ENCODE measurements at regions not wholly inside any gene's neighbourhood (a gene's known extent, or its start where the extent isn't known, plus 50 kb on each side); places are given as distances from the start of the nearest gene placed in this dataset.

DNA sequence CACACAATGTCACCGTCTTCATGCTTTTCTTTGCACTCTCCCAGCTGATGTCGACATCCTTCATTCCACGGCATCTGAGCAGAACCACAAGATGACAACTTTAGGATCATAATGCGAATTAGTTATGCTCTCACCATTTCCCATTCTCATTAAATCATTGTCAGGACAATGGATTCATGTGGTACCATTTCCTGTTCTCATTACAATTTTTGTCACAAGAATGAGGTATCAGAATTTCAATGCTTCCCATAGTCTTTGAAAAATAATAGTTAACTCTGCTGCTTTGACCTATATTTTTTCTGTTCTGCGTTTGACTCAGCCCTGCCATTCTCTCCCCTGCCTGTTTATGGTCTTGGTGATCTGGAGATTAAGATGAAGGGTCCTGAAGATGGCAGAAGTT, 175.7 kb upstream of the MDFIC2 start:
- Histone ChIP-seq H3K4me1 (ENCODE audit: control insufficient read depth, low read length) (no peaks in the 10 kb centered on the region), H3K4me2 (ENCODE audit: low read length) (no peak overlapping the region)

DNA sequence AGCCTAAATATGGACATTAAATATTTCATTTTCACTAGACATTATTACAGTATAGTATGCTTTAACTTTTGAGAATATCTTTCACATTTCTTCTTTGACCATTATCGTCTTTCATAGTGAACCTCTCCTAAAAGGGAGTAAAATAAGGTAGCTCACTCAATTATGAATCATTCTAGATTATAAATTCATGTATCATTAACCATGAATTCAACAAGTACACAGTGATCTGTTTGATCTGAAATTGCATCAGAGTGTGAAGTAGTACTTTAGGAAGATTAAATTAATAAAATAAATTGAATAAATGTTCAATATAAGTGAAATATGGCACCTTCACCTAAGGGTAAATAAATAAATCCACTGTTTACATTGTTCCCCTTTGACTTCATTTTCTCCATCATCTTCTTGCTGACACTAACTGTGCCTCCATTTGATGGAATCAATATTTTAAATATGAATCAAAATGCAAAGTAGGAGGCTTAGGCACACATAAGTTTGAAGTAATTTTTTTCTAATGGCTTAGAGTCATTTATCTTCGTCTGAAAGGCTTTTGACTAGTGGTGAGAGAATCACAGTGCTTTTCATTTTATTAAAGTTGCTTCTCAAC, 174.1 kb upstream of the MDFIC2 start:
- Histone ChIP-seq H3K79me2 (ENCODE audit: control insufficient read depth, low read length) (no peaks in the 10 kb centered on the region), H3K4me3 (ENCODE audit: low read length) (no peak overlapping the region), H4K20me1 (ENCODE audit: control insufficient read depth, insufficient read depth, low read depth, low read length) (no peaks in the 10 kb centered on the region), H3K27me3 (ENCODE audit: control insufficient read depth, low read length) (no peaks in the 10 kb centered on the region), H3K9me2 (replicated peaks; ENCODE audit: control insufficient read depth, low read length) (no peaks in the 10 kb centered on the region), H3K36me3 (ENCODE audit: control insufficient read depth, low read length) (no peaks in the 10 kb centered on the region), H3K4me1 (ENCODE audit: control insufficient read depth, low read length) (no peaks in the 10 kb centered on the region), H3K4me2 (ENCODE audit: low read length) (no peak overlapping the region), H3F3A (ENCODE audit: control insufficient read depth, insufficient read depth) (no peaks in the 10 kb centered on the region), H3K9me3 (ENCODE audit: control insufficient read depth, insufficient read depth, low read length) (no peaks in the 10 kb centered on the region), H3K27ac (ENCODE audit: low read depth, low read length) (no peak overlapping the region)
- no peak for TF ChIP-seq EZH2phosphoT487 (IDR thresholded peaks at IDR 0.05; ENCODE audit: borderline replicate concordance, low read length)
- TF ChIP-seq, protein P1, sequence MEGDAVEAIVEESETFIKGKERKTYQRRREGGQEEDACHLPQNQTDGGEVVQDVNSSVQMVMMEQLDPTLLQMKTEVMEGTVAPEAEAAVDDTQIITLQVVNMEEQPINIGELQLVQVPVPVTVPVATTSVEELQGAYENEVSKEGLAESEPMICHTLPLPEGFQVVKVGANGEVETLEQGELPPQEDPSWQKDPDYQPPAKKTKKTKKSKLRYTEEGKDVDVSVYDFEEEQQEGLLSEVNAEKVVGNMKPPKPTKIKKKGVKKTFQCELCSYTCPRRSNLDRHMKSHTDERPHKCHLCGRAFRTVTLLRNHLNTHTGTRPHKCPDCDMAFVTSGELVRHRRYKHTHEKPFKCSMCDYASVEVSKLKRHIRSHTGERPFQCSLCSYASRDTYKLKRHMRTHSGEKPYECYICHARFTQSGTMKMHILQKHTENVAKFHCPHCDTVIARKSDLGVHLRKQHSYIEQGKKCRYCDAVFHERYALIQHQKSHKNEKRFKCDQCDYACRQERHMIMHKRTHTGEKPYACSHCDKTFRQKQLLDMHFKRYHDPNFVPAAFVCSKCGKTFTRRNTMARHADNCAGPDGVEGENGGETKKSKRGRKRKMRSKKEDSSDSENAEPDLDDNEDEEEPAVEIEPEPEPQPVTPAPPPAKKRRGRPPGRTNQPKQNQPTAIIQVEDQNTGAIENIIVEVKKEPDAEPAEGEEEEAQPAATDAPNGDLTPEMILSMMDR (IDR thresholded peaks at IDR 0.05; ENCODE audit: low read depth, low read length, poor library complexity, severe bottlenecking), result no peak

More for the DNA sequence above, 175.7 kb upstream of the MDFIC2 start:
- no peaks in the 10 kb centered on the region for H3F3A ChIP-seq (ENCODE audit: control insufficient read depth, insufficient read depth)
- H3K27ac ChIP-seq (ENCODE audit: low read depth, low read length), result no peak overlapping the region
- H3K36me3 ChIP-seq (ENCODE audit: control insufficient read depth, low read length), result no peaks in the 10 kb centered on the region
- no peaks in the 10 kb centered on the region for H3K79me2 ChIP-seq (ENCODE audit: control insufficient read depth, low read length)
- no peaks in the 10 kb centered on the region for H4K20me1 ChIP-seq (ENCODE audit: control insufficient read depth, insufficient read depth, low read depth, low read length)
- H3K27me3 ChIP-seq (ENCODE audit: control insufficient read depth, low read length), result no peaks in the 10 kb centered on the region
- no peaks in the 10 kb centered on the region for H3K9me2 ChIP-seq (replicated peaks; ENCODE audit: control insufficient read depth, low read length)
- no peaks in the 10 kb centered on the region for H3K9me3 ChIP-seq (ENCODE audit: control insufficient read depth, insufficient read depth, low read length)
- no peak overlapping the region for H3K4me3 ChIP-seq (ENCODE audit: low read length)
- TF ChIP-seq EZH2phosphoT487 (IDR thresholded peaks at IDR 0.05; ENCODE audit: borderline replicate concordance, low read length), result no peak
- TF ChIP-seq, protein P1 (IDR thresholded peaks at IDR 0.05; ENCODE audit: low read depth, low read length, poor library complexity, severe bottlenecking), result no peak

DNA sequence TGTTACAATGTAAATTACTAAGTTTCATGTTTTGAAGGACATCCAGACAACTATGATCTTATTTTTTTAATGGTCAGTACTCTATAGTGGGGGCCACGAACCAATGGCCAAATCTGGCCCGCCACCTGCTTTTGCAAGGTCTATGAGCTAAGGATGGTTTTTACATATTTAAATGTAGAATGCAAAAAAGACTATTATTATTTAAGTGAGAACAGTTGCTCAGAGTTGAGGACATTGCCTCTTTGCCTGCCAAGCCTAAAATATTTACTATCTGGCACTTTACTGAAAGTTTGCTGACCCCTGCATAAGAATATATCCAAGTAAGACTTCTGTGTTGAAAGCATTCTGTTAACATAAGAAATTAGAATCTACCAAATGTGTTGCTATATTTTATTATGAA, 163.7 kb upstream of the MDFIC2 start:
- Histone ChIP-seq H4K20me1 (ENCODE audit: control insufficient read depth, insufficient read depth, low read depth, low read length) (no peaks in the 10 kb centered on the region), H3K9me3 (ENCODE audit: control insufficient read depth, insufficient read depth, low read length) (no peaks in the 10 kb centered on the region), H3K4me1 (ENCODE audit: control insufficient read depth, low read length) (no peaks in the 10 kb centered on the region), H3F3A (ENCODE audit: control insufficient read depth, insufficient read depth) (no peaks in the 10 kb centered on the region), H3K79me2 (ENCODE audit: control insufficient read depth, low read length) (no peaks in the 10 kb centered on the region), H3K4me2 (ENCODE audit: low read length) (no peak overlapping the region), H3K27ac (ENCODE audit: low read depth, low read length) (no peak overlapping the region), H3K27me3 (ENCODE audit: control insufficient read depth, low read length) (no peaks in the 10 kb centered on the region), H3K4me3 (ENCODE audit: low read length) (no peak overlapping the region), H3K9me2 (replicated peaks; ENCODE audit: control insufficient read depth, low read length) (no peaks in the 10 kb centered on the region), H3K36me3 (ENCODE audit: control insufficient read depth, low read length) (no peaks in the 10 kb centered on the region)
- TF ChIP-seq, protein P1 (IDR thresholded peaks at IDR 0.05; ENCODE audit: low read depth, low read length, poor library complexity, severe bottlenecking), result no peak
- no peak for TF ChIP-seq EZH2phosphoT487 (IDR thresholded peaks at IDR 0.05; ENCODE audit: borderline replicate concordance, low read length)

All from DOHH2 (cell line).